ENCODE measurements at regions not wholly inside any gene's neighbourhood (a gene's known extent, or its start where the extent isn't known, plus 50 kb on each side); places are given as distances from the start of the nearest gene placed in this dataset.

DNA sequence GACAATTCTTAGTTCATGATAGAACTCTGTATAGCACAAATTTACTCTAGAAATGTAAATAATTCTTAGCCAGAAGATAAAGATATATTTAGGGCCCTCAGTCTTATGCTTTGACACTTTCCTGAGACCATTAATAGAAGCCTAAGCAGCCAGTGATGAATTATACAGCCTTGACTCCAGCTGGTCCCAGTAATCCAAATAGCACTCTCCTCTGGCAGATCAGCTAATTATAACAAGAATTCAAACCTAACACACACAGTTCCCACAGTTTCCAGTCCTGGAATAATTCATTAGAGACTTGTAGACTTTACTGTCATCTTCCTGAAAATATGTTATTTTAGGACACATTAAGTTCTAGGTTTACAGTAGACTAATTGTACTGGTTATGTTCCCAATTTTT is 50.4 kb downstream of the SHOC1 start:
- TF ChIP-seq, protein P1, sequence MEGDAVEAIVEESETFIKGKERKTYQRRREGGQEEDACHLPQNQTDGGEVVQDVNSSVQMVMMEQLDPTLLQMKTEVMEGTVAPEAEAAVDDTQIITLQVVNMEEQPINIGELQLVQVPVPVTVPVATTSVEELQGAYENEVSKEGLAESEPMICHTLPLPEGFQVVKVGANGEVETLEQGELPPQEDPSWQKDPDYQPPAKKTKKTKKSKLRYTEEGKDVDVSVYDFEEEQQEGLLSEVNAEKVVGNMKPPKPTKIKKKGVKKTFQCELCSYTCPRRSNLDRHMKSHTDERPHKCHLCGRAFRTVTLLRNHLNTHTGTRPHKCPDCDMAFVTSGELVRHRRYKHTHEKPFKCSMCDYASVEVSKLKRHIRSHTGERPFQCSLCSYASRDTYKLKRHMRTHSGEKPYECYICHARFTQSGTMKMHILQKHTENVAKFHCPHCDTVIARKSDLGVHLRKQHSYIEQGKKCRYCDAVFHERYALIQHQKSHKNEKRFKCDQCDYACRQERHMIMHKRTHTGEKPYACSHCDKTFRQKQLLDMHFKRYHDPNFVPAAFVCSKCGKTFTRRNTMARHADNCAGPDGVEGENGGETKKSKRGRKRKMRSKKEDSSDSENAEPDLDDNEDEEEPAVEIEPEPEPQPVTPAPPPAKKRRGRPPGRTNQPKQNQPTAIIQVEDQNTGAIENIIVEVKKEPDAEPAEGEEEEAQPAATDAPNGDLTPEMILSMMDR (conservative IDR thresholded peaks at IDR 0.05; ENCODE audit: low read depth in 2 of 2): no peak
- TF ChIP-seq EZH2 (IDR thresholded peaks at IDR 0.05; ENCODE audit: low read depth, unreplicated experiment) (no peak), POLR2AphosphoS5 (IDR thresholded peaks at IDR 0.05; ENCODE audit: low read depth) (no peak), ZNF114 (CRISPR knock-in tag; IDR thresholded peaks at IDR 0.05) (no peak), STAT1 (IDR thresholded peaks at IDR 0.05; ENCODE audit: unreplicated experiment) (no peak), EZH2phosphoT487 (IDR thresholded peaks at IDR 0.05; ENCODE audit: unreplicated experiment) (no peak), CREB1 (CRISPR knock-in tag; IDR thresholded peaks at IDR 0.05; ENCODE audit: low read depth) (no peak), JUNB (IDR thresholded peaks at IDR 0.05; ENCODE audit: unreplicated experiment) (no peak)
- TF ChIP-seq, protein P2, sequence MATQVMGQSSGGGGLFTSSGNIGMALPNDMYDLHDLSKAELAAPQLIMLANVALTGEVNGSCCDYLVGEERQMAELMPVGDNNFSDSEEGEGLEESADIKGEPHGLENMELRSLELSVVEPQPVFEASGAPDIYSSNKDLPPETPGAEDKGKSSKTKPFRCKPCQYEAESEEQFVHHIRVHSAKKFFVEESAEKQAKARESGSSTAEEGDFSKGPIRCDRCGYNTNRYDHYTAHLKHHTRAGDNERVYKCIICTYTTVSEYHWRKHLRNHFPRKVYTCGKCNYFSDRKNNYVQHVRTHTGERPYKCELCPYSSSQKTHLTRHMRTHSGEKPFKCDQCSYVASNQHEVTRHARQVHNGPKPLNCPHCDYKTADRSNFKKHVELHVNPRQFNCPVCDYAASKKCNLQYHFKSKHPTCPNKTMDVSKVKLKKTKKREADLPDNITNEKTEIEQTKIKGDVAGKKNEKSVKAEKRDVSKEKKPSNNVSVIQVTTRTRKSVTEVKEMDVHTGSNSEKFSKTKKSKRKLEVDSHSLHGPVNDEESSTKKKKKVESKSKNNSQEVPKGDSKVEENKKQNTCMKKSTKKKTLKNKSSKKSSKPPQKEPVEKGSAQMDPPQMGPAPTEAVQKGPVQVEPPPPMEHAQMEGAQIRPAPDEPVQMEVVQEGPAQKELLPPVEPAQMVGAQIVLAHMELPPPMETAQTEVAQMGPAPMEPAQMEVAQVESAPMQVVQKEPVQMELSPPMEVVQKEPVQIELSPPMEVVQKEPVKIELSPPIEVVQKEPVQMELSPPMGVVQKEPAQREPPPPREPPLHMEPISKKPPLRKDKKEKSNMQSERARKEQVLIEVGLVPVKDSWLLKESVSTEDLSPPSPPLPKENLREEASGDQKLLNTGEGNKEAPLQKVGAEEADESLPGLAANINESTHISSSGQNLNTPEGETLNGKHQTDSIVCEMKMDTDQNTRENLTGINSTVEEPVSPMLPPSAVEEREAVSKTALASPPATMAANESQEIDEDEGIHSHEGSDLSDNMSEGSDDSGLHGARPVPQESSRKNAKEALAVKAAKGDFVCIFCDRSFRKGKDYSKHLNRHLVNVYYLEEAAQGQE (IDR thresholded peaks at IDR 0.05; ENCODE audit: unreplicated experiment): no peak
- TF ChIP-seq, protein P3, sequence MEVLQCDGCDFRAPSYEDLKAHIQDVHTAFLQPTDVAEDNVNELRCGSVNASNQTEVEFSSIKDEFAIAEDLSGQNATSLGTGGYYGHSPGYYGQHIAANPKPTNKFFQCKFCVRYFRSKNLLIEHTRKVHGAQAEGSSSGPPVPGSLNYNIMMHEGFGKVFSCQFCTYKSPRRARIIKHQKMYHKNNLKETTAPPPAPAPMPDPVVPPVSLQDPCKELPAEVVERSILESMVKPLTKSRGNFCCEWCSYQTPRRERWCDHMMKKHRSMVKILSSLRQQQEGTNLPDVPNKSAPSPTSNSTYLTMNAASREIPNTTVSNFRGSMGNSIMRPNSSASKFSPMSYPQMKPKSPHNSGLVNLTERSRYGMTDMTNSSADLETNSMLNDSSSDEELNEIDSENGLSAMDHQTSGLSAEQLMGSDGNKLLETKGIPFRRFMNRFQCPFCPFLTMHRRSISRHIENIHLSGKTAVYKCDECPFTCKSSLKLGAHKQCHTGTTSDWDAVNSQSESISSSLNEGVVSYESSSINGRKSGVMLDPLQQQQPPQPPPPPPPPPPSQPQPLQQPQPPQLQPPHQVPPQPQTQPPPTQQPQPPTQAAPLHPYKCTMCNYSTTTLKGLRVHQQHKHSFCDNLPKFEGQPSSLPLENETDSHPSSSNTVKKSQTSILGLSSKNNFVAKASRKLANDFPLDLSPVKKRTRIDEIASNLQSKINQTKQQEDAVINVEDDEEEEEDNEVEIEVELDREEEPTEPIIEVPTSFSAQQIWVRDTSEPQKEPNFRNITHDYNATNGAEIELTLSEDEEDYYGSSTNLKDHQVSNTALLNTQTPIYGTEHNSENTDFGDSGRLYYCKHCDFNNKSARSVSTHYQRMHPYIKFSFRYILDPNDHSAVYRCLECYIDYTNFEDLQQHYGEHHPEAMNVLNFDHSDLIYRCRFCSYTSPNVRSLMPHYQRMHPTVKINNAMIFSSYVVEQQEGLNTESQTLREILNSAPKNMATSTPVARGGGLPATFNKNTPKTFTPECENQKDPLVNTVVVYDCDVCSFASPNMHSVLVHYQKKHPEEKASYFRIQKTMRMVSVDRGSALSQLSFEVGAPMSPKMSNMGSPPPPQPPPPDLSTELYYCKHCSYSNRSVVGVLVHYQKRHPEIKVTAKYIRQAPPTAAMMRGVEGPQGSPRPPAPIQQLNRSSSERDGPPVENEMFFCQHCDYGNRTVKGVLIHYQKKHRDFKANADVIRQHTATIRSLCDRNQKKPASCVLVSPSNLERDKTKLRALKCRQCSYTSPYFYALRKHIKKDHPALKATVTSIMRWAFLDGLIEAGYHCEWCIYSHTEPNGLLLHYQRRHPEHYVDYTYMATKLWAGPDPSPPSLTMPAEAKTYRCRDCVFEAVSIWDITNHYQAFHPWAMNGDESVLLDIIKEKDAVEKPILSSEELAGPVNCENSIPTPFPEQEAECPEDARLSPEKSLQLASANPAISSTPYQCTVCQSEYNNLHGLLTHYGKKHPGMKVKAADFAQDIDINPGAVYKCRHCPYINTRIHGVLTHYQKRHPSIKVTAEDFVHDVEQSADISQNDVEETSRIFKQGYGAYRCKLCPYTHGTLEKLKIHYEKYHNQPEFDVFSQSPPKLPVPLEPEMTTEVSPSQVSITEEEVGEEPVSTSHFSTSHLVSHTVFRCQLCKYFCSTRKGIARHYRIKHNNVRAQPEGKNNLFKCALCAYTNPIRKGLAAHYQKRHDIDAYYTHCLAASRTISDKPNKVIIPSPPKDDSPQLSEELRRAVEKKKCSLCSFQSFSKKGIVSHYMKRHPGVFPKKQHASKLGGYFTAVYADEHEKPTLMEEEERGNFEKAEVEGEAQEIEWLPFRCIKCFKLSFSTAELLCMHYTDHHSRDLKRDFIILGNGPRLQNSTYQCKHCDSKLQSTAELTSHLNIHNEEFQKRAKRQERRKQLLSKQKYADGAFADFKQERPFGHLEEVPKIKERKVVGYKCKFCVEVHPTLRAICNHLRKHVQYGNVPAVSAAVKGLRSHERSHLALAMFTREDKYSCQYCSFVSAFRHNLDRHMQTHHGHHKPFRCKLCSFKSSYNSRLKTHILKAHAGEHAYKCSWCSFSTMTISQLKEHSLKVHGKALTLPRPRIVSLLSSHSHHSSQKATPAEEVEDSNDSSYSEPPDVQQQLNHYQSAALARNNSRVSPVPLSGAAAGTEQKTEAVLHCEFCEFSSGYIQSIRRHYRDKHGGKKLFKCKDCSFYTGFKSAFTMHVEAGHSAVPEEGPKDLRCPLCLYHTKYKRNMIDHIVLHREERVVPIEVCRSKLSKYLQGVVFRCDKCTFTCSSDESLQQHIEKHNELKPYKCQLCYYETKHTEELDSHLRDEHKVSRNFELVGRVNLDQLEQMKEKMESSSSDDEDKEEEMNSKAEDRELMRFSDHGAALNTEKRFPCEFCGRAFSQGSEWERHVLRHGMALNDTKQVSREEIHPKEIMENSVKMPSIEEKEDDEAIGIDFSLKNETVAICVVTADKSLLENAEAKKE (CRISPR knock-in tag; IDR thresholded peaks at IDR 0.05): no peak
- TF ChIP-seq, protein P4, sequence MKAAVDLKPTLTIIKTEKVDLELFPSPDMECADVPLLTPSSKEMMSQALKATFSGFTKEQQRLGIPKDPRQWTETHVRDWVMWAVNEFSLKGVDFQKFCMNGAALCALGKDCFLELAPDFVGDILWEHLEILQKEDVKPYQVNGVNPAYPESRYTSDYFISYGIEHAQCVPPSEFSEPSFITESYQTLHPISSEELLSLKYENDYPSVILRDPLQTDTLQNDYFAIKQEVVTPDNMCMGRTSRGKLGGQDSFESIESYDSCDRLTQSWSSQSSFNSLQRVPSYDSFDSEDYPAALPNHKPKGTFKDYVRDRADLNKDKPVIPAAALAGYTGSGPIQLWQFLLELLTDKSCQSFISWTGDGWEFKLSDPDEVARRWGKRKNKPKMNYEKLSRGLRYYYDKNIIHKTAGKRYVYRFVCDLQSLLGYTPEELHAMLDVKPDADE (IDR thresholded peaks at IDR 0.05): no peak

All from GM23338 (cell line).